Memory B cell (primary cell): ENCODE measurements at regions not wholly inside any gene's neighbourhood (a gene's known extent, or its start where the extent isn't known, plus 50 kb on each side); places are given as distances from the start of the nearest gene placed in this dataset.
"Not testable (repeated sequence)": the region's sequence is repeated elsewhere in the genome, so short reads cannot be mapped to it uniquely, and the experiment has no call there.

ENCODE experiments used
- ATAC-seq: fragments of 150-1000 bp; cut with Tn5 transposase; 2 replicates; pipeline ENCODE4 v1.10.0; 2021; ENCODE audit warnings: low read depth, mild to moderate bottlenecking, moderate library complexity
- DNase-seq, 2 donors: peaks; one replicate each; pipeline ENCODE4 v3.0.0; 2022; ENCODE audit warnings: low spot score in 2 of 2
- H3K27ac Mint-ChIP-seq: one replicate; pipeline ENCODE4 v1.8.0; 2022; ENCODE audit warnings: mild to moderate bottlenecking, moderate library complexity, mixed read lengths
- H3K27me3 Mint-ChIP-seq: one replicate; pipeline ENCODE4 v1.8.0; 2022; ENCODE audit warnings: mixed read lengths
- H3K36me3 Mint-ChIP-seq: one replicate; pipeline ENCODE4 v1.8.0; 2022; ENCODE audit warnings: mild to moderate bottlenecking, mixed read lengths
- H3K4me1 Mint-ChIP-seq: one replicate; pipeline ENCODE4 v1.8.0; 2022; ENCODE audit warnings: mixed read lengths
- H3K4me3 Mint-ChIP-seq: one replicate; pipeline ENCODE4 v1.8.0; 2022; ENCODE audit warnings: mild to moderate bottlenecking, moderate library complexity, mixed read lengths
- H3K9me3 Mint-ChIP-seq: one replicate; pipeline ENCODE4 v1.8.0; 2022; ENCODE audit warnings: mixed read lengths

- Mint-ChIP-seq H3K27ac (no peak overlapping the region), H3K9me3 (peaks cover 4% of the 10 kb centered on the region), H3K4me3 (no peak overlapping the region), H3K4me1 (peaks cover 2% of the 10 kb centered on the region), H3K36me3 (peaks cover 5% of the 10 kb centered on the region), H3K27me3 (peaks cover 1% of the 10 kb centered on the region)
- DNase-seq (no peak), ATAC-seq (no peak)
Measured at GRCh38 chr1:223020770-223021169, 122.3 kb downstream of the TLR5 start.

GRCh38 chr1:223022641-223023473 lies 120.2 kb downstream of the TLR5 start:
- H3K36me3 Mint-ChIP-seq, result peaks cover 5% of the 10 kb centered on the region
- H3K9me3 Mint-ChIP-seq, result peaks cover 4% of the 10 kb centered on the region
- H3K27ac Mint-ChIP-seq, result no peak overlapping the region
- H3K27me3 Mint-ChIP-seq, result peaks cover 4% of the 10 kb centered on the region
- no peak overlapping the region for H3K4me3 Mint-ChIP-seq
- no peak for ATAC-seq
- no peak for DNase-seq
- H3K4me1 Mint-ChIP-seq, result peaks cover 2% of the 10 kb centered on the region

- Mint-ChIP-seq H3K4me3 (no peak overlapping the region), H3K36me3 (peaks cover 5% of the 10 kb centered on the region), H3K4me1 (peaks cover 2% of the 10 kb centered on the region), H3K27ac (no peak overlapping the region), H3K27me3 (peaks cover 4% of the 10 kb centered on the region), H3K9me3 (peaks cover 4% of the 10 kb centered on the region)
- DNase-seq (no peak), ATAC-seq (no peak)
Measured at GRCh38 chr1:223023863-223024262, 119.2 kb downstream of the TLR5 start.

GRCh38 chr1:223024486-223024885 lies 118.6 kb downstream of the TLR5 start:
- H3K27ac Mint-ChIP-seq, H3K4me1 Mint-ChIP-seq, DNase-seq, H3K36me3 Mint-ChIP-seq, H3K4me3 Mint-ChIP-seq, H3K9me3 Mint-ChIP-seq, H3K27me3 Mint-ChIP-seq, ATAC-seq: not testable (repeated sequence)

GRCh38 chr1:223025190-223025734 lies 117.8 kb downstream of the TLR5 start:
- DNase-seq, ATAC-seq, H3K36me3 Mint-ChIP-seq, H3K4me3 Mint-ChIP-seq, H3K27ac Mint-ChIP-seq, H3K9me3 Mint-ChIP-seq, H3K27me3 Mint-ChIP-seq, H3K4me1 Mint-ChIP-seq: not testable (repeated sequence)

- not testable (repeated sequence) for H3K27me3 Mint-ChIP-seq, H3K4me1 Mint-ChIP-seq, H3K4me3 Mint-ChIP-seq, ATAC-seq, H3K9me3 Mint-ChIP-seq, DNase-seq, H3K36me3 Mint-ChIP-seq, H3K27ac Mint-ChIP-seq
Measured at GRCh38 chr1:223026639-223027038, 116.4 kb downstream of the TLR5 start.

GRCh38 chr1:223029985-223030769 lies 112.9 kb downstream of the TLR5 start:
- Mint-ChIP-seq H3K36me3 (no peaks in the 10 kb centered on the region), H3K9me3 (no peaks in the 10 kb centered on the region), H3K27me3 (peaks cover 3% of the 10 kb centered on the region), H3K4me3 (no peak overlapping the region), H3K4me1 (no peaks in the 10 kb centered on the region), H3K27ac (no peak overlapping the region)
- ATAC-seq (no peak), DNase-seq (no peak)

GRCh38 chr1:223030871-223031400 lies 112.1 kb downstream of the TLR5 start:
- Mint-ChIP-seq H3K27me3 (peaks cover 5% of the 10 kb centered on the region), H3K27ac (no peak overlapping the region), H3K36me3 (no peaks in the 10 kb centered on the region), H3K4me3 (no peak overlapping the region), H3K4me1 (no peaks in the 10 kb centered on the region), H3K9me3 (no peaks in the 10 kb centered on the region)
- ATAC-seq (no peak), DNase-seq (no peak)

GRCh38 chr1:223031733-223032601 lies 111.1 kb downstream of the TLR5 start:
- no peaks in the 10 kb centered on the region for H3K36me3 Mint-ChIP-seq
- H3K4me3 Mint-ChIP-seq, result no peak overlapping the region
- H3K9me3 Mint-ChIP-seq, result no peaks in the 10 kb centered on the region
- ATAC-seq (no peak), DNase-seq (no peak)
- peaks cover 6% of the 10 kb centered on the region for H3K27me3 Mint-ChIP-seq
- no peak overlapping the region for H3K27ac Mint-ChIP-seq
- H3K4me1 Mint-ChIP-seq, result no peaks in the 10 kb centered on the region

GRCh38 chr1:223033658-223034057 lies 109.4 kb downstream of the TLR5 start:
- H3K9me3 Mint-ChIP-seq, result no peaks in the 10 kb centered on the region
- no peak for DNase-seq
- H3K36me3 Mint-ChIP-seq, result no peaks in the 10 kb centered on the region
- H3K4me1 Mint-ChIP-seq, result no peaks in the 10 kb centered on the region
- H3K27me3 Mint-ChIP-seq, result peaks cover 10% of the 10 kb centered on the region
- H3K4me3 Mint-ChIP-seq, result no peak overlapping the region
- no peak for ATAC-seq
- no peak overlapping the region for H3K27ac Mint-ChIP-seq

- DNase-seq, result no peak
- Mint-ChIP-seq H3K4me3 (no peak overlapping the region), H3K4me1 (no peaks in the 10 kb centered on the region), H3K36me3 (no peaks in the 10 kb centered on the region), H3K9me3 (no peaks in the 10 kb centered on the region), H3K27ac (no peak overlapping the region), H3K27me3 (peaks cover 13% of the 10 kb centered on the region)
- ATAC-seq, result no peak
Measured at GRCh38 chr1:223034270-223034798, 108.7 kb downstream of the TLR5 start.

- Mint-ChIP-seq H3K27ac (no peak overlapping the region), H3K27me3 (peaks cover 19% of the 10 kb centered on the region), H3K36me3 (no peaks in the 10 kb centered on the region), H3K9me3 (no peaks in the 10 kb centered on the region), H3K4me3 (no peak overlapping the region), H3K4me1 (no peaks in the 10 kb centered on the region)
- DNase-seq, result no peak
- no peak for ATAC-seq
Measured at GRCh38 chr1:223035724-223036478, 107.1 kb downstream of the TLR5 start.

- Mint-ChIP-seq H3K4me3 (no peak overlapping the region), H3K27ac (no peak overlapping the region), H3K36me3 (no peaks in the 10 kb centered on the region), H3K4me1 (no peaks in the 10 kb centered on the region), H3K9me3 (no peaks in the 10 kb centered on the region), H3K27me3 (peaks cover 20% of the 10 kb centered on the region)
- DNase-seq (no peak), ATAC-seq (no peak)
Measured at GRCh38 chr1:223036479-223036845, 106.6 kb downstream of the TLR5 start.
